GM12864 (cell line): ENCODE measurements at regions not wholly inside any gene's neighbourhood (a gene's known extent, or its start where the extent isn't known, plus 50 kb on each side); places are given as distances from the start of the nearest gene placed in this dataset.
"Not testable (repeated sequence)": the region's sequence is repeated elsewhere in the genome, so short reads cannot be mapped to it uniquely, and the experiment has no call there.

Source experiments
- DNase-seq: peaks from one replicate; pipeline ENCODE4 v3.0.0-alpha.2; 2011; ENCODE audit warnings: low read depth
- H3K4me3 ChIP-seq: 2 replicates; pipeline ENCODE4 v1.5.1; 2011; ENCODE audit warnings: mild to moderate bottlenecking, low read depth, low read length, control low read depth
- TF ChIP-seq, protein P1 (sequence below): IDR thresholded peaks from 2 replicates; pipeline ENCODE4 v1.5.1; 2011; ENCODE audit warnings: low read depth, mild to moderate bottlenecking, moderate library complexity, low read length, control low read depth, inconsistent platforms; ENCODE audit errors: missing control alignments

DNA sequence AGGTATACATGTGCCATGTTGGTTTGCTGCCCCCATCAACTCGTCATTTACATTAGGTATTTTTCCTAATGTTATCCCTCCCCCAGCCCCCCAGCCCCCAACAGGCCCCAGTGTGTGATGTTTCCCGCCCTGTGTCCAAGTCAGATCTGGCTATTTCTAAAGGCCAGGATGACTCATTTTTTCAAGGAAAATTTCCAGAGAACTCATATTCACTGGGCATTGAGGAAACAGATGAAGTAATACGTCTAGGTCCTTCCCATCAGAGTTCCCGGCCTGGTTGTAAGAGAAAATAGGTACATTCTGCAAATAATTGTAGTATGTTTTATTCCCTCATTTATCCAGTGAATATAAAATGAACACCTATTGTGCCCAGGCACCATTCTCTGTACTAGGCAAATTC is 345.2 kb downstream of the BCL11B start:
- H3K4me3 ChIP-seq: no peak overlapping the region
- no peak for DNase-seq
- TF ChIP-seq, protein P1, sequence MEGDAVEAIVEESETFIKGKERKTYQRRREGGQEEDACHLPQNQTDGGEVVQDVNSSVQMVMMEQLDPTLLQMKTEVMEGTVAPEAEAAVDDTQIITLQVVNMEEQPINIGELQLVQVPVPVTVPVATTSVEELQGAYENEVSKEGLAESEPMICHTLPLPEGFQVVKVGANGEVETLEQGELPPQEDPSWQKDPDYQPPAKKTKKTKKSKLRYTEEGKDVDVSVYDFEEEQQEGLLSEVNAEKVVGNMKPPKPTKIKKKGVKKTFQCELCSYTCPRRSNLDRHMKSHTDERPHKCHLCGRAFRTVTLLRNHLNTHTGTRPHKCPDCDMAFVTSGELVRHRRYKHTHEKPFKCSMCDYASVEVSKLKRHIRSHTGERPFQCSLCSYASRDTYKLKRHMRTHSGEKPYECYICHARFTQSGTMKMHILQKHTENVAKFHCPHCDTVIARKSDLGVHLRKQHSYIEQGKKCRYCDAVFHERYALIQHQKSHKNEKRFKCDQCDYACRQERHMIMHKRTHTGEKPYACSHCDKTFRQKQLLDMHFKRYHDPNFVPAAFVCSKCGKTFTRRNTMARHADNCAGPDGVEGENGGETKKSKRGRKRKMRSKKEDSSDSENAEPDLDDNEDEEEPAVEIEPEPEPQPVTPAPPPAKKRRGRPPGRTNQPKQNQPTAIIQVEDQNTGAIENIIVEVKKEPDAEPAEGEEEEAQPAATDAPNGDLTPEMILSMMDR: no peak

DNA sequence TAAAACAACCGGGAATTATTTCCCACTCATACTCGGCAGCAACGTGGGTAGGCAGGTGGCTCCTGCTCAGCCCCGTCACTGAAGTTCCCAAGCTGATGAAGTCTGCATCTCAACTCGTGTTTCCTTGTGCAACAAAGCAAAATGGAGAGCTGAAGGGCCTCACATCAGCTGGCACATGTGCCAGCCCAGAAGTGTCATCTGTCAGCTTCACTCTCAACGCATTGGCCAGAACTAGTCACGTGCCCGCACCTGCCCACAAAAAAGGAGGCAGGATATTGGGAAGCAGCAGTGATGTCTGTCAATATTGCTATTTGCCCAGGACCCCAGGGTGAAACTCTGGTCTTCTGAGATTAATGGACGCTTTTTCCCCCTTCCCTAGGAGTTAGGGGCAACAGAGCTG is 344.0 kb downstream of the BCL11B start:
- TF ChIP-seq, protein P1: no peak
- DNase-seq: no peak
- no peak overlapping the region for H3K4me3 ChIP-seq

DNA sequence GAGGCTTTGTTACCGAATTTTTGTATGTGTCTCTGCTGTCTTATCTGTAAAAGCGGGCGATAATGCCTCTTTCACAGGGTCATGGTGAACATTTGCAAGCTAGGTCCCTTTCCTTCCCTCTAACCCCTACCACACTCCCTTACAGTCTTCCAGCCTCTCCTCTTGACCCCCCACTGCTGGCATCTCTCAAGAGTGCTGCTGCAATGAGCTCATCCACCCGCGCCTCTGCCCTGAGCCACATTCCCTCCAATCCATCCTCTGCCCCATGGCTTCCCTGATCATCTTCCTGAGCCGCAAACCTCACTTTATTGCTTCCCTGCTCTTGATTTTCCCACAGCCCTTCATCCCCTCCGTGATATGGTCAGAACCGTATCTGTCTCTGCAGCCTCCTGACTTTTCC is 343.6 kb downstream of the BCL11B start:
- H3K4me3 ChIP-seq: no peak overlapping the region
- DNase-seq: no peak
- TF ChIP-seq, protein P1: no peak

DNA sequence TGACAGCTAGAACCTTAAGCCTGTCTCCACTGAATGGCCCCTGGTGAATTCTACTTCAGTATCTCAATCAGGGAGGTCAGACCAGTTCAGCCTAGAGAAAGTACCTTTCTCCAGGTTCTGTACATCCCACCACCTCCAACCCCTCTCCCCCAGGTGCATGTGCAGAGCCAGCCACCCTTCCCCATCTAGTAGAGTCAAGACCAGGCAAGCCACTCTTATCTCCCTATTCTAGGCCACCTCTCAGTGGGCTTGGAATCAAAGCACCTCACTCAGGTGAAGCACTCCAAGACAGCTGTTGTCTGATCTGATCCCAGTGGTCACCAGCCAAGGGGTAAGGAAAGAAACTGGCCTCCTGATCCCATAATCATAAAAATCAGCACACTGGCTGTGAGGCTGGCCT is 340.9 kb downstream of the BCL11B start:
- no peak for DNase-seq

DNA sequence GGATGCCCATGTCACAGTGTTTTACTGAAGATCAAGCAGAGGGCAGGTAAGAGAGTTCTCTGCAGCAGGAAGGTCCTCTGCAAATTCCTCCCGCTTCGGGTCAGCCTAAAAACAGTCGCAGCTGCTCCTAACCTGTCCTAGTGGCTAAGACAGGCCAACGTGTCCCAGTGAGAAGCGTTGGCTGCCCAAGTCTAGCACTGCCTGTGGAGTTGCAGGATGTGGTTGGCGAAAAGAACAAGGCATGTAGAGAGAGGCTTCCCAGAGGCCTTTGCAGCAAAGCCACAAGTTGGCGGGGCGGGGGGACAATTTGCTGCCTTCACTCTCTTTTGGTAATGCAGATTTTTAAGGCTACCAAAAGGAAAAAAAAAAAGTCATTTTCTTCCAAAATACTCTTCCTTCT is 340.1 kb downstream of the BCL11B start:
- TF ChIP-seq, protein P1: no peak
- no peak for DNase-seq
- H3K4me3 ChIP-seq: no peak overlapping the region

More for the DNA sequence above, 340.9 kb downstream of the BCL11B start:
- TF ChIP-seq, protein P1: no peak
- no peak overlapping the region for H3K4me3 ChIP-seq

DNA sequence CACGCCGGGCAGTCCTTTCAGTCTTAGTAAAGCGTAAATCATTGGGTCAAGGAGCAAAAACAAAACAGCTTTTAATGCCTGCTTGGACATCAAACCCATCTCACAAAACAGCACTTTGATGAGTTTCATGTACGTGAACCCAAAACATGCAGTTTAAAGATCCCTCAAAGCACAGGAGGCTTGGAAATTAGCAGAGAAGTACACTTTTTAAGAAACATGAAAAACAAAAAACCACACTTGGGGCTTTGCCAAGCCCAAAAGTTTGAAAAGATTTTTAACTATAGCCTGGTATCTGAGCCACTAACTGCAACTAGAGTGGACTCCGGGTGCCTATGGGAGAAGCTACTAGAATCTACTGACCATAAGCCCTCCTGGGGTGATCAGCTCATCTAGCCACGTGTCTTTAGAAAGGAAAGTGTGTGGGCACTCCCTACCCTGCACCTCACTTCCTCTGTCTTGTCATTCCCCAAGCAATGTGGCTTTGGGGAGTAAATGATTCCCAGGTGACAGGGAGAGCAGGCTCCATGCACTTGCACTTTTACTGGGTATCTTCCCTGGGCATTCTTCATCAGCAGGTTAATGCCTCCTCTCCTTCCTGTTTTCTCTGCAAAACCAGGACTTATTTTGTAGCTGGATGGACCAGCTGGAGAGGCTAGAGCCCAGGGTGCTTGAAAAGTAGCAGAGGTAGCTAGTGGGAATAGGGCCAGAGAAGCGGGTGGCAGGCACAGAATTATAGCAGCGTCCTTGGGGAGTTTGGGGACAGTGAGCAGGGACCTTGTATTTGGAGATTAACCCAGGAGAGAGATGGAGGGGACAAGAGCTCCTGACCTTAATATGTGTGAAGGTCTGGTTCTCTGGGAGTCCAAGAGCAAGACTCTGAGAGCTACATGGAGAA is 339.3 kb downstream of the BCL11B start:
- TF ChIP-seq, protein P1: no peak
- DNase-seq: no peak
- no peak overlapping the region for H3K4me3 ChIP-seq

DNA sequence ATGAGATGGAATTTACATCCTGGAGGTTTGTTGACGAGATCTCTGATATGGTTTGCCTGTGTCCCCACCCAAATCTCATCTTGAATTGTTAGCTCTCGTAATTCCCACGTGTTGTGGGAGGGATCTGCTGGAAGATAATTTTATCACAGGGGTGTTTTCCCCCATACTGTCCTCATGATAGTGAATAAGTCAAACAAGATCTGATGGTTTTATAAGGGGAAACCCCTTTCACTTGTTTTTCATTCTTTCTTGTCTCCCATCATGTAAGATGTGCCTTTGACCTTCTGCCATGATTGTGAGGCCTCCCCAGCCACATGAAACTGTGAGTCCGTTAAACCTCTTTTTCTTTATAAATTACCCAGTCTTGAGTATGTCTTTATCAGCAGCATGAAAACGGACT is 337.4 kb downstream of the BCL11B start:
- not testable (repeated sequence) for H3K4me3 ChIP-seq, DNase-seq
